HFFc6 (cell line): ENCODE measurements at regions not wholly inside any gene's neighbourhood (a gene's known extent, or its start where the extent isn't known, plus 50 kb on each side); places are given as distances from the start of the nearest gene placed in this dataset.

Source experiments
- DNase-seq: peaks from one replicate; pipeline ENCODE4 v3.0.0-alpha.2; 2018
- H3K27ac Mint-ChIP-seq: 2 replicates; pipeline ENCODE4 v1.8.0; 2020; ENCODE audit warnings: mild to moderate bottlenecking, mixed read lengths
- H3K27me3 Mint-ChIP-seq: 2 replicates; pipeline ENCODE4 v1.8.0; 2021; ENCODE audit warnings: mild to moderate bottlenecking, moderate library complexity, mixed read lengths; ENCODE audit not compliant: insufficient read depth
- H3K36me3 Mint-ChIP-seq: 2 replicates; pipeline ENCODE4 v1.8.0; 2021; ENCODE audit warnings: low read depth, mixed read lengths
- H3K4me1 Mint-ChIP-seq: 2 replicates; pipeline ENCODE4 v1.8.0; 2020; ENCODE audit warnings: low read depth, mixed read lengths
- H3K4me3 Mint-ChIP-seq: 2 replicates; pipeline ENCODE4 v1.8.0; 2020; ENCODE audit warnings: mild to moderate bottlenecking, moderate library complexity, mixed read lengths
- H3K9me3 Mint-ChIP-seq: 2 replicates; pipeline ENCODE4 v1.8.0; 2020; ENCODE audit warnings: mild to moderate bottlenecking, mixed read lengths
- CTCF ChIP-seq: fragments of 200-600 bp; sonication (generic); IDR thresholded peaks from 2 replicates; pipeline ENCODE4 v1.5.0; 2021; ENCODE audit warnings: antibody characterized with exemption, mild to moderate bottlenecking

DNA sequence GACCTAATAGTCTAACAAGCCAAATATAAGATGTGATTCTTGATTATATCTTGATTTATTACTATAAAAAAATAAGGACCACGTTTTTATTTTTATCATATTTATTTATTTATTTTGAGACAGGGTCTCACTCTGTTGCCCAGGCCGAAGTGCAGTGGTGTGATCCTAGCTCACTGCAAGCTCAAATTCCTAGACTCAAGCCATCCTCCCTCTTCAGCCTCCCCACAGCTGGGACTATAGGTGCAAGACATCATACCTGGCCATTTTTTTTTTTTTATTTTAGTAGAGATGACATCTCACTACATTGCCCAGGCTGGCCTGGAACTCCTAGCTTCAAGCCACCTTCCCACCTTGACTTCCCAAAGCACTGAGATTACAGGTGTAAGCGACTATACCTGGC lies 61.0 kb upstream of the LARP1 start:
- no peak for TF ChIP-seq CTCF
- H3K4me3 Mint-ChIP-seq, result no peak overlapping the region
- DNase-seq, result no peak
- H3K9me3 Mint-ChIP-seq, result no peaks in the 10 kb centered on the region
- no peak overlapping the region for H3K27ac Mint-ChIP-seq
- no peaks in the 10 kb centered on the region; the same call in none of the 2 replicates for H3K27me3 Mint-ChIP-seq
- peaks cover 28% of the 10 kb centered on the region for H3K4me1 Mint-ChIP-seq
- H3K36me3 Mint-ChIP-seq, result no peaks in the 10 kb centered on the region

DNA sequence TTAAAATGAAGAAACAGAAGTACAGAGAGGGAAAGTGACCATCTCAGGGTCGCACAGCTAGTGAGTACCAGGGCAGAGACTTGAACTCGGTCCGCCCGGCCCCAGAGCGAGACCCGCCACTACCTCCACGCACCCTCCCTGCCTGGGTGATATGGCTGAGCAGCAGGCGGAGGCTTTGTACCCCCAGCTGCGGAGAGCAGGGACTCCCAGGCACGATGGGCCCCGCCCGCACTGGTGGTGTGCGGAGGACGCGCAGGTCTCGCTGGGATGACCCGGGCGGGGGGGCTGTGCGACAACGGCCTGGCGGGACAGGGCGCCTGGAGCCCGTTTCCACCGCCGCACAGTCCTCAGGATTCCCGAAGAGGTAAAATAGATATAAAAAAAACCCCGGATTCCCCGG lies 64.7 kb upstream of the LARP1 start:
- Mint-ChIP-seq H3K4me3 (no peak overlapping the region), H3K4me1 (peaks cover 14% of the 10 kb centered on the region), H3K36me3 (peaks cover 10% of the 10 kb centered on the region; the same call in 1 of the 2 replicates), H3K27me3 (no peaks in the 10 kb centered on the region; the same call in none of the 2 replicates), H3K27ac (no peak overlapping the region), H3K9me3 (no peaks in the 10 kb centered on the region; the same call in 1 of the 2 replicates)
- TF ChIP-seq CTCF, result no peak
- no peak for DNase-seq

DNA sequence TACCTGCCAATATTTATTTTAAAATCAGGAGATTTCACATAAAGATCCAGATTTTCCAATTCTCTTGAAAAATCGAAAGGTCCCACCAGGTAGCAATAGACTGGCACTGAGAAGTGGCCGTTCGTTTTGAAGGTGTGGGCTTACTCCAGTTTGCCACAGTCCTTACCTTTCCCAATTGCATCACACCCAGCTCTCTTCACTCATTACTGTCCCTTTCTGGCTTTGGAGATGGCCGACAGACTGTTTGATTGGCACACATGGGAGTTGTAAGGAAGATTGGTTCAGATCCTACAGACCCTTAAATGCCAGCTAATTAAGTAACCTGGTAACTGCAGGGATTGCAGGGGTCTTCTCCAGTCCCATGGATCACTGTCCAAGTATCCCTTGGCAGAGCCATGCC lies 68.7 kb upstream of the LARP1 start:
- H3K4me3 Mint-ChIP-seq, result no peak overlapping the region
- H3K27me3 Mint-ChIP-seq, result peaks cover 2% of the 10 kb centered on the region
- DNase-seq, result no peak
- no peak for TF ChIP-seq CTCF
- H3K36me3 Mint-ChIP-seq, result peaks cover 10% of the 10 kb centered on the region; the same call in 1 of the 2 replicates
- no peak overlapping the region for H3K27ac Mint-ChIP-seq
- H3K4me1 Mint-ChIP-seq, result peaks cover 10% of the 10 kb centered on the region
- H3K9me3 Mint-ChIP-seq, result no peaks in the 10 kb centered on the region; the same call in 1 of the 2 replicates

DNA sequence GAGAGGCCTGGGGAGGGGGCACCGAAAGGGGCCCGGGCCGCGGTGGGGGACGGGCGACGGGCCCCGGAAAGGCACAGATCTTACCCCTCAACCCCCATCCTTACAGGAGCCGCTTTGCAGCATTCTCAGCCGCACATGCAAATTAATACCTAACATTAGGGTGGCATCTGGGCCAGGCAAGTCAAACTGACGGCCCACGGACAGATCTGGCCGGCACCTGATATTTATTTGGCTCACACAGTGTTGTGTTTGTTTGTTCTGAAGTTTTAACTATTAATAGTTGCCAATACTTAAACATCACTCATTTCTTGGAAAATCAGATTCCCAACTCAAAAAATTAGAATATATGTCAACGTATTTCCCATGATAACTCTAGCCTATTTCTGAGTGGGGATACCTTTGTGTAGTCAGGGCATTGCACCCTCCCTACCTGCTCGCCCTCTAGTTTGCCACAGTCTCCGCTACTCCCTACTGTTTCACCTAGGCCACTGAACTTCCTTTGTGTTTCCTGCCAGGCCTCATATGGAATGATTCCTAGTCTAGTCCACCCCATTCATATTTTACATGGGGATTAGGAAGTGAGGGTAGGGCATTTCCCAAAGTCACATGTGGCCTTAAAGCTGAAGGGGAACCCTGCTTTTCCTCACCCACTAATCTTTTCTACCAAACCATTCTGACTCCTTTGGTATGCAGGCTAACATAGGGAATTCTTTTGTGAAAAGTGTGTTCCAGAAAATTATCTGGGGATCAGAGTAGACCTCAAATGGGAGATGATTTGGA lies 71.9 kb upstream of the LARP1 start:
- Mint-ChIP-seq H3K4me1 (peaks cover 9% of the 10 kb centered on the region), H3K27me3 (peaks cover 4% of the 10 kb centered on the region), H3K9me3 (no peaks in the 10 kb centered on the region; the same call in 1 of the 2 replicates), H3K36me3 (peaks cover 10% of the 10 kb centered on the region; the same call in 1 of the 2 replicates), H3K27ac (peak overlapping the region; percentile 72), H3K4me3 (peak overlapping the region; percentile 79)
- DNase-seq, result no peak
- no peak for TF ChIP-seq CTCF

DNA sequence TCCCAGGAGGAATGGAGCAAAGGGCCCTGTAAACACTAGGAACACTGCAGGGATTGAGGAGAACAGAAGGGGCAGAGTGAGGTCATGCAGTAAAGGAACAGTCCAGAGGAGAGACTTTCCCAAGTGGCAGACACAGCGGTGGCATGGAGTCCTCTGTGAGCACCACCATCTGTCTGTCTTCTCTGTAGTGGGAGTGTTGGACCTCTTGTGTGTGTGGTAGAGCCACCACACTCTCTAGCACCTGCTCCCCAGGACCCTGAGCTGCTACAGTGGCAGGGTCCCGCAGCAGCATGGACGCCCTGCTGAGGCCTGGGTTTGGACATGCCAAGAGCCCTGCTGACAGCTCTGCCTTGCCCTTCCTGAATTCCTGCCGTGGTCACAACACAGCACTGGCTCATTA lies 75.7 kb upstream of the LARP1 start:
- Mint-ChIP-seq H3K4me1 (peaks cover 9% of the 10 kb centered on the region), H3K27ac (no peak overlapping the region), H3K36me3 (no peaks in the 10 kb centered on the region), H3K27me3 (peaks cover 2% of the 10 kb centered on the region), H3K9me3 (no peaks in the 10 kb centered on the region), H3K4me3 (no peak overlapping the region)
- TF ChIP-seq CTCF, result no peak
- no peak for DNase-seq
